H9 (cell line): ENCODE measurements at regions not wholly inside any gene's neighbourhood (a gene's known extent, or its start where the extent isn't known, plus 50 kb on each side); places are given as distances from the start of the nearest gene placed in this dataset.

Source experiments
- DNase-seq: peaks from one replicate; pipeline ENCODE4 v3.0.0-alpha.2; 2017
- H2AFZ ChIP-seq: one replicate; pipeline ENCODE4 v1.6.1; 2013; ENCODE audit warnings: mild to moderate bottlenecking, low read length, control low read depth, moderate library complexity
- H2AK5ac ChIP-seq: 2 replicates; pipeline ENCODE4 v1.6.1; 2013; ENCODE audit warnings: low read length, control low read depth, mixed read lengths; ENCODE audit not compliant: insufficient read length
- H2BK120ac ChIP-seq: one replicate; pipeline ENCODE4 v1.6.1; 2013; ENCODE audit warnings: low read depth, mild to moderate bottlenecking, low read length, control low read depth, inconsistent platforms; ENCODE audit not compliant: poor library complexity, severe bottlenecking
- H2BK12ac ChIP-seq: 2 replicates; pipeline ENCODE4 v1.6.1; 2013; ENCODE audit warnings: low read length, control low read depth, mixed read lengths, low read depth; ENCODE audit not compliant: insufficient read length
- H2BK15ac ChIP-seq: 2 replicates; pipeline ENCODE4 v1.6.1; 2013; ENCODE audit warnings: low read depth, low read length, control low read depth
- H2BK20ac ChIP-seq: one replicate; pipeline ENCODE4 v1.6.1; 2013; ENCODE audit warnings: low read depth, mild to moderate bottlenecking, low read length, control low read depth, inconsistent platforms; ENCODE audit not compliant: poor library complexity, severe bottlenecking
- H2BK5ac ChIP-seq: 2 replicates; pipeline ENCODE4 v1.6.1; 2013; ENCODE audit warnings: low read length, control low read depth, mixed read lengths; ENCODE audit not compliant: insufficient read length
- H3K14ac ChIP-seq: 2 replicates; pipeline ENCODE4 v1.6.1; 2013; ENCODE audit warnings: low read length, control low read depth; ENCODE audit not compliant: insufficient read depth
- H3K18ac ChIP-seq: 2 replicates; pipeline ENCODE4 v1.6.1; 2013; ENCODE audit warnings: low read depth, mild to moderate bottlenecking, mixed read lengths, low read length, control low read depth; ENCODE audit not compliant: insufficient read length
- H3K23ac ChIP-seq: 2 replicates; pipeline ENCODE4 v1.6.1; 2013; ENCODE audit warnings: low read length, control low read depth, mixed read lengths, low read depth; ENCODE audit not compliant: insufficient read length
- H3K23me2 ChIP-seq: 2 replicates; pipeline ENCODE4 v1.6.1; 2013; ENCODE audit warnings: low read depth, mild to moderate bottlenecking, mixed read lengths, low read length, control low read depth; ENCODE audit not compliant: insufficient read length, poor library complexity, severe bottlenecking
- H3K27ac ChIP-seq: 2 replicates; pipeline ENCODE4 v1.5.1; 2013; ENCODE audit warnings: low read length, control low read depth, mixed read lengths, low read depth; ENCODE audit not compliant: insufficient read length
- H3K27me3 ChIP-seq: 2 replicates; pipeline ENCODE4 v1.6.1; 2013; ENCODE audit warnings: low read length, control low read depth, inconsistent platforms; ENCODE audit not compliant: insufficient read depth
- H3K4ac ChIP-seq: 2 replicates; pipeline ENCODE4 v1.6.1; 2013; ENCODE audit warnings: low read depth, mild to moderate bottlenecking, control low read depth, inconsistent platforms, low read length, moderate library complexity
- H3K4me1 ChIP-seq: 2 replicates; pipeline ENCODE4 v1.6.1; 2013; ENCODE audit warnings: low read length, control low read depth, inconsistent platforms; ENCODE audit not compliant: insufficient read depth
- H3K4me2 ChIP-seq: 2 replicates; pipeline ENCODE4 v1.6.1; 2013; ENCODE audit warnings: low read length, control low read depth, mixed read lengths; ENCODE audit not compliant: insufficient read length, insufficient read depth
- H3K56ac ChIP-seq: 2 replicates; pipeline ENCODE4 v1.6.1; 2013; ENCODE audit warnings: low read depth, mild to moderate bottlenecking, mixed read lengths, low read length, control low read depth; ENCODE audit not compliant: insufficient read length
- H3K79me1 ChIP-seq: 2 replicates; pipeline ENCODE4 v1.6.1; 2013; ENCODE audit warnings: low read depth, mild to moderate bottlenecking, moderate library complexity, low read length, control low read depth, inconsistent platforms; ENCODE audit not compliant: insufficient read depth, poor library complexity, severe bottlenecking
- H3K79me2 ChIP-seq: 2 replicates; pipeline ENCODE4 v1.6.1; 2013; ENCODE audit warnings: low read length, control low read depth, inconsistent platforms; ENCODE audit not compliant: insufficient read depth
- H3K9ac ChIP-seq: 2 replicates; pipeline ENCODE4 v1.6.1; 2013; ENCODE audit warnings: low read length, control low read depth, mixed read lengths; ENCODE audit not compliant: insufficient read length; ENCODE audit errors: extremely low read depth
- H3K9me3 ChIP-seq: one replicate; pipeline ENCODE4 v1.6.1; 2013; ENCODE audit warnings: low read depth, low read length, inconsistent platforms; ENCODE audit not compliant: control insufficient read depth
- H3T11ph ChIP-seq: one replicate; pipeline ENCODE4 v1.6.1; 2013; ENCODE audit warnings: mild to moderate bottlenecking, low read length, control low read depth, inconsistent platforms
- H4K20me1 ChIP-seq: one replicate; pipeline ENCODE4 v1.6.1; 2013; ENCODE audit not compliant: control insufficient read depth, insufficient read length, insufficient read depth
- H4K5ac ChIP-seq: 2 replicates; pipeline ENCODE4 v1.6.1; 2013; ENCODE audit warnings: low read depth, mild to moderate bottlenecking, mixed read lengths, low read length, control low read depth; ENCODE audit not compliant: insufficient read length
- H4K8ac ChIP-seq: replicated peaks from 2 replicates; pipeline ENCODE4 v1.6.1; 2013; ENCODE audit warnings: low read length, control low read depth, mixed read lengths, low read depth; ENCODE audit not compliant: insufficient read length
- H4K91ac ChIP-seq: 2 replicates; pipeline ENCODE4 v1.6.1; 2013; ENCODE audit warnings: low read depth, mild to moderate bottlenecking, moderate library complexity, mixed read lengths, low read length, control low read depth; ENCODE audit not compliant: insufficient read length
- H3K27ac Mint-ChIP-seq, 3 experiments: 2 replicates in 2 of 3; 3 replicates in 1 of 3; pipeline ENCODE4 v1.8.0; 2020 to 2021; ENCODE audit warnings: mixed read lengths in 3 of 3, mild to moderate bottlenecking in 1 of 3, moderate library complexity in 1 of 3
- H3K27me3 Mint-ChIP-seq: 2 replicates; pipeline ENCODE4 v1.8.0; 2021; ENCODE audit warnings: low read depth, mild to moderate bottlenecking, moderate library complexity, mixed read lengths
- H3K36me3 Mint-ChIP-seq, 3 experiments: 2 replicates in 2 of 3; 3 replicates in 1 of 3; pipeline ENCODE4 v1.8.0; 2020 to 2021; ENCODE audit warnings: low read depth in 3 of 3, mixed read lengths in 3 of 3; ENCODE audit not compliant: insufficient read depth in 1 of 3
- H3K4me1 Mint-ChIP-seq, 2 experiments: 2 replicates each; pipeline ENCODE4 v1.8.0; 2020; ENCODE audit warnings: mixed read lengths in 2 of 2
- H3K4me3 Mint-ChIP-seq, 2 experiments: 2 replicates in 1 of 2; 3 replicates in 1 of 2; pipeline ENCODE4 v1.8.0; 2020 to 2021; ENCODE audit warnings: mild to moderate bottlenecking in 2 of 2, mixed read lengths in 2 of 2, moderate library complexity in 1 of 2
- H3K9me3 Mint-ChIP-seq, 2 experiments: 2 replicates in 1 of 2; 3 replicates in 1 of 2; pipeline ENCODE4 v1.8.0; 2020; ENCODE audit warnings: mild to moderate bottlenecking in 2 of 2, mixed read lengths in 2 of 2, moderate library complexity in 1 of 2
- CTCF ChIP-seq: fragments of 200-600 bp; sonication (generic); conservative IDR thresholded peaks from 3 replicates; pipeline ENCODE4 v1.8.0; 2021; ENCODE audit warnings: antibody characterized with exemption, mild to moderate bottlenecking
- WGBS: extraction: QIAGEN DNeasy Blood & Tissue Kit; methylation state at CpG from one replicate; pipeline ENCODE4 v1.1.7; 2013; ENCODE audit warnings: missing lambda C conversion rate, low lambda C conversion rate, mixed read lengths; ENCODE audit not compliant: insufficient read length; ENCODE audit errors: extremely low coverage; 5-methylcytosine and 5-hydroxymethylcytosine counted together

GRCh38 chr5:120913396-120913795 lies 449.3 kb downstream of the PRR16 start:
- Histone ChIP-seq H3T11ph (no peak overlapping the region), H4K91ac (no peak overlapping the region), H3K18ac (no peak overlapping the region), H2BK20ac (no peak overlapping the region), H2BK12ac (no peak overlapping the region), H2AFZ (no peak overlapping the region), H3K27ac (no peak overlapping the region), H3K79me2 (no peaks in the 10 kb centered on the region), H3K9me3 (no peaks in the 10 kb centered on the region), H4K5ac (no peak overlapping the region), H3K79me1 (no peaks in the 10 kb centered on the region), H2BK120ac (no peak overlapping the region), H2BK5ac (no peak overlapping the region), H3K27me3 (no peaks in the 10 kb centered on the region), H3K56ac (no peak overlapping the region), H3K4ac (no peak overlapping the region), H4K20me1 (no peaks in the 10 kb centered on the region), H3K9ac (no peak overlapping the region), H2BK15ac (no peak overlapping the region), H3K23ac (no peak overlapping the region), H3K4me2 (no peak overlapping the region), H2AK5ac (no peak overlapping the region), H4K8ac (no peak overlapping the region), H3K14ac (no peak overlapping the region), H3K4me1 (peaks cover 2% of the 10 kb centered on the region), H3K23me2 (no peaks in the 10 kb centered on the region)
- no peak for DNase-seq
- H3K36me3 Mint-ChIP-seq: no peaks in the 10 kb centered on the region
- WGBS: no CpG with 5 or more reads among the region's 2 CpGs
- no peak overlapping the region for H3K4me3 Mint-ChIP-seq
- H3K27ac Mint-ChIP-seq: no peak overlapping the region
- peaks cover 15 to 16% of the 10 kb centered on the region in 2 experiments for H3K4me1 Mint-ChIP-seq
- no peak for TF ChIP-seq CTCF
- H3K27me3 Mint-ChIP-seq: no peaks in the 10 kb centered on the region
- no peaks in the 10 kb centered on the region for H3K9me3 Mint-ChIP-seq
